ENCODE measurements at regions not wholly inside any gene's neighbourhood (a gene's known extent, or its start where the extent isn't known, plus 50 kb on each side); places are given as distances from the start of the nearest gene placed in this dataset.

GRCh38 chr11:36890841-36891240, 292.8 kb upstream of the RAG2 start:
- Mint-ChIP-seq H3K27ac (ENCODE audit: unreplicated experiment) (no peak overlapping the region), H3K9me3 (ENCODE audit: unreplicated experiment) (no peaks in the 10 kb centered on the region), H3K4me3 (ENCODE audit: unreplicated experiment) (no peak overlapping the region), H3K36me3 (ENCODE audit: low read depth, unreplicated experiment) (no peaks in the 10 kb centered on the region), H3K4me1 (ENCODE audit: low read depth, unreplicated experiment) (no peaks in the 10 kb centered on the region), H3K27me3 (ENCODE audit: low read depth, unreplicated experiment) (no peaks in the 10 kb centered on the region)
- H3K9ac ChIP-seq (ENCODE audit: low read length), result no peak overlapping the region
- no peak overlapping the region for H3K4me2 ChIP-seq (ENCODE audit: low read length)
- H3K4me3 ChIP-seq (ENCODE audit: insufficient read depth, low read depth, low read length), result no peak overlapping the region
- FAIRE-seq (no peak), DNase-seq (ENCODE audit: low read depth) (no peak)
- no peaks in the 10 kb centered on the region for H3K27me3 ChIP-seq (ENCODE audit: insufficient read depth, low read length)
- no peak overlapping the region for H2AFZ ChIP-seq (ENCODE audit: low read depth, low read length)
- H3K27ac ChIP-seq (ENCODE audit: low read depth, low read length), result no peak overlapping the region
- no peak for TF ChIP-seq CTCF (IDR thresholded peaks at IDR 0.05; ENCODE audit: insufficient read depth, low read depth, low read length)
- no peak for TF ChIP-seq EZH2 (IDR thresholded peaks at IDR 0.05; ENCODE audit: insufficient read depth, low read length)
- H3K79me2 ChIP-seq (ENCODE audit: insufficient read depth, low read length), result no peaks in the 10 kb centered on the region
- no peaks in the 10 kb centered on the region for H4K20me1 ChIP-seq (ENCODE audit: insufficient read depth, low read length)
- no peaks in the 10 kb centered on the region for H3K36me3 ChIP-seq (ENCODE audit: insufficient read depth, low read length)
- H3K9me3 ChIP-seq (ENCODE audit: insufficient read depth, low read depth, low read length), result no peaks in the 10 kb centered on the region
- no peaks in the 10 kb centered on the region for H3K4me1 ChIP-seq (ENCODE audit: insufficient read depth, low read length)

- H3K4me3 Mint-ChIP-seq (ENCODE audit: unreplicated experiment), result no peak overlapping the region
- FAIRE-seq, result no peak
- Histone ChIP-seq H3K27me3 (ENCODE audit: insufficient read depth, low read length) (no peaks in the 10 kb centered on the region), H3K27ac (ENCODE audit: low read depth, low read length) (no peak overlapping the region), H3K9me3 (ENCODE audit: insufficient read depth, low read depth, low read length) (no peaks in the 10 kb centered on the region), H2AFZ (ENCODE audit: low read depth, low read length) (no peak overlapping the region), H3K4me2 (ENCODE audit: low read length) (no peak overlapping the region), H3K4me1 (ENCODE audit: insufficient read depth, low read length) (no peaks in the 10 kb centered on the region), H4K20me1 (ENCODE audit: insufficient read depth, low read length) (no peaks in the 10 kb centered on the region), H3K4me3 (ENCODE audit: insufficient read depth, low read depth, low read length) (no peak overlapping the region), H3K79me2 (ENCODE audit: insufficient read depth, low read length) (no peaks in the 10 kb centered on the region), H3K9ac (ENCODE audit: low read length) (no peak overlapping the region), H3K36me3 (ENCODE audit: insufficient read depth, low read length) (no peaks in the 10 kb centered on the region)
- H3K9me3 Mint-ChIP-seq (ENCODE audit: unreplicated experiment), result no peaks in the 10 kb centered on the region
- DNase-seq (ENCODE audit: low read depth), result no peak
- H3K27me3 Mint-ChIP-seq (ENCODE audit: low read depth, unreplicated experiment), result no peaks in the 10 kb centered on the region
- no peak for TF ChIP-seq CTCF (IDR thresholded peaks at IDR 0.05; ENCODE audit: insufficient read depth, low read depth, low read length)
- TF ChIP-seq EZH2 (IDR thresholded peaks at IDR 0.05; ENCODE audit: insufficient read depth, low read length), result no peak
- H3K36me3 Mint-ChIP-seq (ENCODE audit: low read depth, unreplicated experiment), result no peaks in the 10 kb centered on the region
- H3K4me1 Mint-ChIP-seq (ENCODE audit: low read depth, unreplicated experiment), result no peaks in the 10 kb centered on the region
- H3K27ac Mint-ChIP-seq (ENCODE audit: unreplicated experiment), result no peak overlapping the region
Observed at GRCh38 chr11:36890121-36890679, 292.2 kb upstream of the RAG2 start.

GRCh38 chr11:36885154-36885553, 287.1 kb upstream of the RAG2 start:
- TF ChIP-seq EZH2 (IDR thresholded peaks at IDR 0.05; ENCODE audit: insufficient read depth, low read length) (no peak), CTCF (IDR thresholded peaks at IDR 0.05; ENCODE audit: insufficient read depth, low read depth, low read length) (no peak)
- Mint-ChIP-seq H3K4me3 (ENCODE audit: unreplicated experiment) (no peak overlapping the region), H3K4me1 (ENCODE audit: low read depth, unreplicated experiment) (no peaks in the 10 kb centered on the region), H3K36me3 (ENCODE audit: low read depth, unreplicated experiment) (no peaks in the 10 kb centered on the region), H3K9me3 (ENCODE audit: unreplicated experiment) (peaks cover 4% of the 10 kb centered on the region), H3K27me3 (ENCODE audit: low read depth, unreplicated experiment) (no peaks in the 10 kb centered on the region), H3K27ac (ENCODE audit: unreplicated experiment) (no peak overlapping the region)
- Histone ChIP-seq H3K4me2 (ENCODE audit: low read length) (no peak overlapping the region), H3K27me3 (ENCODE audit: insufficient read depth, low read length) (no peaks in the 10 kb centered on the region), H3K4me3 (ENCODE audit: insufficient read depth, low read depth, low read length) (no peak overlapping the region), H3K9ac (ENCODE audit: low read length) (no peak overlapping the region), H3K27ac (ENCODE audit: low read depth, low read length) (no peak overlapping the region), H2AFZ (ENCODE audit: low read depth, low read length) (no peak overlapping the region), H4K20me1 (ENCODE audit: insufficient read depth, low read length) (no peaks in the 10 kb centered on the region), H3K36me3 (ENCODE audit: insufficient read depth, low read length) (no peaks in the 10 kb centered on the region), H3K79me2 (ENCODE audit: insufficient read depth, low read length) (no peaks in the 10 kb centered on the region), H3K4me1 (ENCODE audit: insufficient read depth, low read length) (no peaks in the 10 kb centered on the region), H3K9me3 (ENCODE audit: insufficient read depth, low read depth, low read length) (peaks cover 2% of the 10 kb centered on the region)
- DNase-seq (ENCODE audit: low read depth) (no peak), FAIRE-seq (no peak)
